Upper lobe of left lung (tissue), 4 donors: ENCODE measurements at regions not wholly inside any gene's neighbourhood (a gene's known extent, or its start where the extent isn't known, plus 50 kb on each side); places are given as distances from the start of the nearest gene placed in this dataset.

Source experiments
- EP300 ChIP-seq, 4 donors: sonication (generic); formaldehyde crosslinking; IDR thresholded peaks; one replicate each; pipeline ENCODE4 v1.5.1; 2017; ENCODE audit warnings: antibody characterized with exemption in 4 of 4, control low read depth in 2 of 4
- POLR2A ChIP-seq, 4 donors: fragments of 450-650 bp; IDR thresholded peaks; one replicate each; pipeline ENCODE4 v1.5.1; 2016 to 2017; ENCODE audit warnings: antibody characterized with exemption in 4 of 4, mild to moderate bottlenecking in 2 of 4
- TF ChIP-seq, protein P1 (sequence below), 6 experiments: fragments of 450-650 bp in 4 of 6; fragments of 200-600 bp in 2 of 6; sonication (generic) in 2 of 6; IDR thresholded peaks; one replicate each; pipeline ENCODE4 v1.5.1; 2016 to 2019; ENCODE audit warnings: antibody characterized with exemption in 6 of 6

DNA sequence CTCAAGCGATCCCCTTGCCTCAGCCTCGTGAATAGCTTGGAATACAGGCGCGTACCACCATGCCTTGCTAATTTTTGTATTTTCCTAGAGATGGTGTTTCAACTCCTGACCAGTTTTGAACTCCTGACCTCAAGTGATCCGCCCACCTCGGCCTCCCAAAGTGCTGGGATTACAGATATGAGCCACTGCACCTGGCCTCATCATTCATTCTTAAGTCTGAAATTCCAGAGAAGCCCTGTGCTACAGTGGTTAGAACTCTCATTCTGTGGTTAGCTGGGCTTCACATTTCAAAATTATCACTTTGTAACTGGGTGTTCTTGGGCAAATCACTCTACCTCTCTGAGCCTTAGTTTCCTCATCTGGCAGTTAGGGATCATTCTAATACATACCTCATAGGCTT, 86.1 kb upstream of the POU3F1 start:
- TF ChIP-seq EP300 (IDR thresholded peaks at IDR 0.05) (no peak), POLR2A (IDR thresholded peaks at IDR 0.05) (no peak)
- TF ChIP-seq, protein P1, sequence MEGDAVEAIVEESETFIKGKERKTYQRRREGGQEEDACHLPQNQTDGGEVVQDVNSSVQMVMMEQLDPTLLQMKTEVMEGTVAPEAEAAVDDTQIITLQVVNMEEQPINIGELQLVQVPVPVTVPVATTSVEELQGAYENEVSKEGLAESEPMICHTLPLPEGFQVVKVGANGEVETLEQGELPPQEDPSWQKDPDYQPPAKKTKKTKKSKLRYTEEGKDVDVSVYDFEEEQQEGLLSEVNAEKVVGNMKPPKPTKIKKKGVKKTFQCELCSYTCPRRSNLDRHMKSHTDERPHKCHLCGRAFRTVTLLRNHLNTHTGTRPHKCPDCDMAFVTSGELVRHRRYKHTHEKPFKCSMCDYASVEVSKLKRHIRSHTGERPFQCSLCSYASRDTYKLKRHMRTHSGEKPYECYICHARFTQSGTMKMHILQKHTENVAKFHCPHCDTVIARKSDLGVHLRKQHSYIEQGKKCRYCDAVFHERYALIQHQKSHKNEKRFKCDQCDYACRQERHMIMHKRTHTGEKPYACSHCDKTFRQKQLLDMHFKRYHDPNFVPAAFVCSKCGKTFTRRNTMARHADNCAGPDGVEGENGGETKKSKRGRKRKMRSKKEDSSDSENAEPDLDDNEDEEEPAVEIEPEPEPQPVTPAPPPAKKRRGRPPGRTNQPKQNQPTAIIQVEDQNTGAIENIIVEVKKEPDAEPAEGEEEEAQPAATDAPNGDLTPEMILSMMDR (IDR thresholded peaks at IDR 0.05), result no peak
